ENCODE measurements at regions not wholly inside any gene's neighbourhood (a gene's known extent, or its start where the extent isn't known, plus 50 kb on each side); places are given as distances from the start of the nearest gene placed in this dataset.

GRCh38 chr10:10493833-10494232 lies 523.8 kb upstream of the CELF2 start:
- no peak for TF ChIP-seq EZH2phosphoT487 (IDR thresholded peaks at IDR 0.05; ENCODE audit: insufficient read depth, low read depth)
- TF ChIP-seq EZH2 (IDR thresholded peaks at IDR 0.05; ENCODE audit: insufficient read depth, poor library complexity, severe bottlenecking) = no peak
